Ovary (tissue), 7 donors: ENCODE measurements at regions not wholly inside any gene's neighbourhood (a gene's known extent, or its start where the extent isn't known, plus 50 kb on each side); places are given as distances from the start of the nearest gene placed in this dataset.

Experiments used
- DNase-seq, 5 donors: peaks; one replicate each; pipeline ENCODE4 v3.0.0-alpha.2; 2019 to 2020
- H3K27ac ChIP-seq, 2 donors: fragments of 200-600 bp; one replicate each; pipeline versions ENCODE4 v1.5.1 to v1.8.0; 2019 to 2022
- H3K27me3 ChIP-seq: fragments of 200-600 bp; one replicate; pipeline ENCODE4 v1.8.0; 2022
- H3K36me3 ChIP-seq: fragments of 200-600 bp; sonication (generic); one replicate; pipeline ENCODE4 v1.5.1; 2019
- H3K4me1 ChIP-seq: one replicate; pipeline ENCODE4 v1.8.1; 2013; ENCODE audit warnings: mild to moderate bottlenecking, moderate library complexity; ENCODE audit not compliant: insufficient read depth
- H3K4me3 ChIP-seq: fragments of 200-600 bp; sonication (generic); one replicate; pipeline ENCODE4 v1.5.1; 2017
- H3K9me3 ChIP-seq, 2 donors: fragments of 200-600 bp in 1 of 2; sonication (generic) in 1 of 2; one replicate each; pipeline versions ENCODE4 v1.5.1 to v1.8.1; 2013 to 2019; ENCODE audit warnings: mild to moderate bottlenecking in 1 of 2, moderate library complexity in 1 of 2
- EP300 ChIP-seq: sonication (generic); formaldehyde crosslinking; IDR thresholded peaks from one replicate; pipeline ENCODE4 v1.6.1; 2017; ENCODE audit warnings: antibody characterized with exemption
- POLR2A ChIP-seq: fragments of 450-650 bp; IDR thresholded peaks from one replicate; pipeline ENCODE4 v1.6.1; 2017; ENCODE audit warnings: antibody characterized with exemption, mild to moderate bottlenecking, moderate library complexity
- WGBS, 3 donors: extraction: QIAGEN DNeasy Blood & Tissue Kit in 1 of 3; methylation state at CpG; one replicate each; pipeline versions ENCODE4 v1.1.5 to v1.1.7; 2013 to 2017; 5-methylcytosine and 5-hydroxymethylcytosine counted together
- intact Hi-C, 4 donors: fragments of 100-400 bp; cut with DNase I; formaldehyde crosslinking; loops; one replicate each; pipeline versions ENCODE4 v1.11.0 to v1.15.1; 2022 to 2023
- TF ChIP-seq, protein P1 (sequence below), 3 donors: fragments of 450-650 bp in 2 of 3; fragments of 200-600 bp in 1 of 3; IDR thresholded peaks; one replicate each; pipeline versions ENCODE4 v1.5.1 to v1.8.0; 2016 to 2022; ENCODE audit warnings: antibody characterized with exemption in 3 of 3, mild to moderate bottlenecking in 1 of 3
- donor health status: DM: no; HTN: no; CAD: no; lungs with moderate emphysema.
- donor health status: DM: no; HTN: no; CAD: no.
- donor health status: Bipolar disorder and iron deficiency.
- donor health status: DM: no; HTN: no; CAD: no.
- donor health status: DM: yes; HTN: yes; CAD: no.

DNA sequence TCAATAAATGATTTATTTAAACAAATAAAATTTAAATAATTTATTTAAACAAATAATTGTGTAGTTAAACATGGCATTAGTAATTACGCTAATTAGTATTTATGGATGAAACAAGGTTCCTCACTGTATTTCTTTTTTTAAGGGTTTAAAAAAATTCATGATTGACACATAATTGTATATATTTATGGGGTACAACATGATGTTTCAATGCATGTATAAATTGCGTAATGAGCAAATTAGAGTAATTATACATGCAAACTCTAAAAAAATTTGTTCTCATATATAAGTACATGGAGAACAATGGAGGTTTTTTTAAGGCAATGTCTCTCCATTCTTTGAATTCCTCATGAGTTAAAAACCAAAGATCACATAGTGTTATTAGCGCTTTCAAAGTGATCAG is 115.7 kb upstream of the KLF3 start:
- intact Hi-C loops = no loop called here
- no peaks in the 10 kb centered on the region for H3K27me3 ChIP-seq
- 97 to 98% (median 97%) methylated on average over 3 of the region's 3 CpGs for WGBS, 3 donors
- no peaks in the 10 kb centered on the region for H3K36me3 ChIP-seq
- TF ChIP-seq, protein P1, sequence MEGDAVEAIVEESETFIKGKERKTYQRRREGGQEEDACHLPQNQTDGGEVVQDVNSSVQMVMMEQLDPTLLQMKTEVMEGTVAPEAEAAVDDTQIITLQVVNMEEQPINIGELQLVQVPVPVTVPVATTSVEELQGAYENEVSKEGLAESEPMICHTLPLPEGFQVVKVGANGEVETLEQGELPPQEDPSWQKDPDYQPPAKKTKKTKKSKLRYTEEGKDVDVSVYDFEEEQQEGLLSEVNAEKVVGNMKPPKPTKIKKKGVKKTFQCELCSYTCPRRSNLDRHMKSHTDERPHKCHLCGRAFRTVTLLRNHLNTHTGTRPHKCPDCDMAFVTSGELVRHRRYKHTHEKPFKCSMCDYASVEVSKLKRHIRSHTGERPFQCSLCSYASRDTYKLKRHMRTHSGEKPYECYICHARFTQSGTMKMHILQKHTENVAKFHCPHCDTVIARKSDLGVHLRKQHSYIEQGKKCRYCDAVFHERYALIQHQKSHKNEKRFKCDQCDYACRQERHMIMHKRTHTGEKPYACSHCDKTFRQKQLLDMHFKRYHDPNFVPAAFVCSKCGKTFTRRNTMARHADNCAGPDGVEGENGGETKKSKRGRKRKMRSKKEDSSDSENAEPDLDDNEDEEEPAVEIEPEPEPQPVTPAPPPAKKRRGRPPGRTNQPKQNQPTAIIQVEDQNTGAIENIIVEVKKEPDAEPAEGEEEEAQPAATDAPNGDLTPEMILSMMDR (IDR thresholded peaks at IDR 0.05) = no peak
- TF ChIP-seq EP300 (no peak), POLR2A (no peak)
- DNase-seq = no peak
- H3K9me3 ChIP-seq = no peaks in the 10 kb centered on the region
- H3K4me3 ChIP-seq = no peak overlapping the region
- no peak overlapping the region for H3K27ac ChIP-seq
- no peaks in the 10 kb centered on the region for H3K4me1 ChIP-seq

DNA sequence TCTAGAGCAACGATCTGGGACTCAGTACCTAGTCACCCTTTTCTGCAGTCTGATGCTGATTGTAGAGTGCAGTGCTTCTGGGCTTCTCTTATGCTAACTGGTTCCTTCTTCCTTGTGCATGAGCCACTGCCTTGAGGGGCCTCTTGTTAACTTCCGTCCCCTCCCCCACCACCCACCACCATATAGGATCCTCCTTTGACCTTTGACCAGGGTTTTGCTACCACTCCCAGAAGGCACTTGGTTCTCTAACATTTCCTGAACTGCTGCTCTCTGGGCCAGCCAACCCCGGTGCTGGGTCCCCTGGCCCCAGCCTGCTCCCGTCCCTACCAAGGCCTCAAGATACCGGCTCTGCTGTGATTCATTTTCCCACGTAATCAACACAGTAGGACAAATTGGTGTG is 104.6 kb upstream of the KLF3 start:
- H3K4me1 ChIP-seq = peaks cover 2% of the 10 kb centered on the region
- TF ChIP-seq, protein P1 (IDR thresholded peaks at IDR 0.05) = no peak
- no peak for TF ChIP-seq POLR2A
- no peak for TF ChIP-seq EP300
- no peaks in the 10 kb centered on the region for H3K9me3 ChIP-seq
- H3K4me3 ChIP-seq = no peak overlapping the region
- no peaks in the 10 kb centered on the region for H3K36me3 ChIP-seq
- no peaks in the 10 kb centered on the region for H3K27me3 ChIP-seq
- intact Hi-C loops = no loop called here
- no peak overlapping the region for H3K27ac ChIP-seq
- WGBS, 3 donors = 88 to 97% (median 96%) methylated on average over 6 of the region's 6 CpGs
- no peak for DNase-seq

DNA sequence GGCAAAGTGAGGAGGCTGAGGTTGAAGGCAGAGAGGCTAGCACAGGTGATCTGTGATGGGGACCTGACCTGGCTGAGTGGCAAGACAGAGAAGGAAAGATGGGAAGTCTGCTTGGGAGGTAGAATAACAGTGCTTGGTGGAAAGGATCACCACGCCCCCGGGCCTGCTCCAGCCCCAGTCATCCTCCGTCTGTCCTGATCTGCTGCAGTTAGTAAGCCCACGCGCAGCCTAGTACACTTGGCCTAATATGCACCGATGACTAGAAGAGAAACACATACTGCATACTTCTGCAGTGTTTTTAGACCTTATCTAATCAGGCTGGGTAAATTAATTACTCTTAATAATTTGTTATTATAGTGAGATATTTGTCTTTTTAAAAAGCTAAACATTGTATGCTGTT is 103.7 kb upstream of the KLF3 start:
- Histone ChIP-seq H3K27ac (no peak overlapping the region), H3K9me3 (no peaks in the 10 kb centered on the region), H3K4me1 (peaks cover 6% of the 10 kb centered on the region), H3K36me3 (no peaks in the 10 kb centered on the region), H3K4me3 (no peak overlapping the region), H3K27me3 (no peaks in the 10 kb centered on the region)
- no peak for DNase-seq
- intact Hi-C loops = no loop called here
- WGBS, 3 donors = 68 to 76% (median 70%) methylated on average over 6 of the region's 6 CpGs
- no peak for TF ChIP-seq EP300
- no peak for TF ChIP-seq POLR2A
- TF ChIP-seq, protein P1 (IDR thresholded peaks at IDR 0.05) = no peak

DNA sequence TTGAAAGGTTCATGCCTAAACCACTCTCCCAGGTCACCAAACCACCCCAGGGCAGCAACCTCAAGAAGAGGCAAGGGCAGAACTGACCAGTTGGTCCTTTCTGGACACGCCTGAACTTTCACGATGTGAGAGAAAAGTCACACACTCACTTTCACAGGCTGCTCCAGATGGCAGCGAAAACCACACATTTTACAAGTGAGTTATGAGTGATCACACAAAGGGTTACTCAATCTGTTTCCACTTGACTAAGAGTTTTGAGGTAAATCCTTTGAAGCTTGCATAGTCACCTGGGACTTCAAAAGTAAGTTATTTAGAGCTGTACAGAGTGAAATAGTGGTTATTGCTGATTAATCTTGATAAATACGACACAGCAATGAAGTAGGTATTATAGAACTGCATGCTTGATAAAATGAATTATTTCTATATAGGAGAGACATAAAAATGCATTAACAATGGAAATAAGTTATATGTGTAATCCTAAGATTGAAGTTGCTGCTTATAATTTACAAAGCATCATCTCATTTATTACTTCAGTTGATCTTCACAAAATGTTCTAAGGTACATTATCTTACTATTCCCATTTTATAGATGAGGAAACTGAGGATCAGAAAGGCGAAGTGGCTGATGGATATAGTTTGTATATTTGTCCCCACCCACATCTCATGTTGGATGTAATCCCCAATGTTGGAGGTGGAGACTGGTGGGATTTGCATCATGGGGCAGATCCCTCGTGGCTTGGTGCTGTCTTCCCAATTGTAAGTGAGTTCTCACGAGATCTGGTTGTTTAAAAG is 103.0 kb upstream of the KLF3 start:
- H3K9me3 ChIP-seq = no peaks in the 10 kb centered on the region
- TF ChIP-seq POLR2A (no peak), EP300 (no peak)
- TF ChIP-seq, protein P1 (IDR thresholded peaks at IDR 0.05) = no peak
- no peak overlapping the region for H3K27ac ChIP-seq
- no peaks in the 10 kb centered on the region for H3K36me3 ChIP-seq
- peaks cover 6% of the 10 kb centered on the region for H3K4me1 ChIP-seq
- 80 to 89% (median 86%) methylated on average over 7 of the region's 7 CpGs for WGBS, 3 donors
- intact Hi-C loops = no loop called here
- no peak for DNase-seq
- H3K4me3 ChIP-seq = no peak overlapping the region
- no peaks in the 10 kb centered on the region for H3K27me3 ChIP-seq
